Esophagus muscularis mucosa (tissue), 4 donors: ENCODE measurements at regions not wholly inside any gene's neighbourhood (a gene's known extent, or its start where the extent isn't known, plus 50 kb on each side); places are given as distances from the start of the nearest gene placed in this dataset.
A peak's percentile ranks its signal among the peaks of the same experiment; 100 is the strongest.

Source experiments
- DNase-seq: peaks from one replicate; pipeline ENCODE4 v3.0.0-alpha.2; 2017; ENCODE audit errors: extremely low spot score
- H3K27ac ChIP-seq, 4 donors: fragments of 200-600 bp; sonication (generic); replicated peaks in 1 of 4; 1 replicate in 3 of 4; 2 replicates in 1 of 4; pipeline ENCODE4 v1.5.1; 2016 to 2019; ENCODE audit warnings: mild to moderate bottlenecking in 1 of 4
- H3K27me3 ChIP-seq, 4 donors: fragments of 200-600 bp; sonication (generic); one replicate each; pipeline versions ENCODE4 v1.5.1 to v1.6.0; 2016 to 2019
- H3K36me3 ChIP-seq, 4 donors: fragments of 200-600 bp; sonication (generic); one replicate each; pipeline ENCODE4 v1.5.1; 2016 to 2019
- H3K4me1 ChIP-seq, 4 donors: fragments of 200-600 bp; sonication (generic); one replicate each; pipeline ENCODE4 v1.5.1; 2016 to 2019
- H3K4me3 ChIP-seq, 4 donors: fragments of 200-600 bp; sonication (generic); 1 replicate in 2 of 4; 2 replicates in 2 of 4; pipeline ENCODE4 v1.5.1; 2016 to 2019; ENCODE audit warnings: mild to moderate bottlenecking in 4 of 4, moderate library complexity in 1 of 4
- H3K9me3 ChIP-seq, 4 donors: fragments of 200-600 bp; sonication (generic); 1 replicate in 3 of 4; 2 replicates in 1 of 4; pipeline ENCODE4 v1.5.1; 2016 to 2019
- CTCF ChIP-seq, 3 experiments: fragments of 200-600 bp in 2 of 3; fragments of 450-650 bp in 1 of 3; sonication (generic) in 2 of 3; IDR thresholded peaks; one replicate each; pipeline ENCODE4 v1.5.1; 2017 to 2019; ENCODE audit warnings: antibody characterized with exemption in 3 of 3, mild to moderate bottlenecking in 2 of 3, moderate library complexity in 1 of 3
- EP300 ChIP-seq: sonication (generic); formaldehyde crosslinking; IDR thresholded peaks from one replicate; pipeline ENCODE4 v1.6.1; 2017; ENCODE audit warnings: antibody characterized with exemption
- POLR2A ChIP-seq: fragments of 450-650 bp; IDR thresholded peaks from one replicate; pipeline ENCODE4 v1.6.1; 2017; ENCODE audit warnings: antibody characterized with exemption, moderate library complexity, mild to moderate bottlenecking, low read depth
- POLR2AphosphoS5 ChIP-seq, 2 donors: sonication (generic); formaldehyde crosslinking; IDR thresholded peaks; one replicate each; pipeline ENCODE4 v1.6.1; 2017; ENCODE audit warnings: antibody characterized with exemption in 2 of 2
- WGBS: methylation state at CpG from one replicate; pipeline ENCODE4 v1.1.5; 2018; 5-methylcytosine and 5-hydroxymethylcytosine counted together
- intact Hi-C: fragments of 100-400 bp; cut with DNase I; formaldehyde crosslinking; loops from one replicate; pipeline ENCODE4 v1.15.1; 2023

- intact Hi-C loops, result no loop called here
These were observed 443.0 kb upstream of the SLC39A10 start for GRCh38 chr2:195214072-195214471.

GRCh38 chr2:195212586-195212985 lies 444.4 kb upstream of the SLC39A10 start:
- Histone ChIP-seq H3K27me3 (no peaks in the 10 kb centered on the region), H3K27ac (no peak overlapping the region), H3K4me1 (peaks cover 0 to 10% (median 2%) of the 10 kb centered on the region in 4 donors), H3K9me3 (peaks cover 0 to 4% (median 0%) of the 10 kb centered on the region in 4 donors), H3K4me3 (peak overlapping the region in 2 of 4 donors; percentile 9 to 14), H3K36me3 (no peaks in the 10 kb centered on the region)
- 17% methylated on average over 3 of the region's 3 CpGs for WGBS
- intact Hi-C loops, result no loop called here
- no peak for DNase-seq
- no peak for TF ChIP-seq POLR2A
- no peak for TF ChIP-seq POLR2AphosphoS5 (IDR thresholded peaks at IDR 0.05)
- no peak for TF ChIP-seq CTCF (IDR thresholded peaks at IDR 0.05)
- no peak for TF ChIP-seq EP300

More at GRCh38 chr2:195214072-195214471, 443.0 kb upstream of the SLC39A10 start:
- Histone ChIP-seq H3K9me3 (no peaks in the 10 kb centered on the region), H3K27me3 (no peaks in the 10 kb centered on the region), H3K4me3 (no peak overlapping the region), H3K4me1 (peaks cover 0 to 10% (median 2%) of the 10 kb centered on the region in 4 donors), H3K27ac (no peak overlapping the region), H3K36me3 (no peaks in the 10 kb centered on the region)
- DNase-seq, result no peak
- TF ChIP-seq EP300 (no peak), POLR2AphosphoS5 (IDR thresholded peaks at IDR 0.05) (no peak), POLR2A (no peak), CTCF (IDR thresholded peaks at IDR 0.05) (no peak)
- 87% methylated on average over 5 of the region's 5 CpGs for WGBS

GRCh38 chr2:195202163-195202845 lies 454.7 kb upstream of the SLC39A10 start:
- H3K9me3 ChIP-seq, result no peaks in the 10 kb centered on the region
- no peak overlapping the region for H3K27ac ChIP-seq
- intact Hi-C loops, result no loop called here
- no peak for DNase-seq
- H3K36me3 ChIP-seq, result no peaks in the 10 kb centered on the region
- H3K4me3 ChIP-seq, result no peak overlapping the region
- TF ChIP-seq EP300 (no peak), CTCF (IDR thresholded peaks at IDR 0.05) (no peak), POLR2AphosphoS5 (IDR thresholded peaks at IDR 0.05) (no peak), POLR2A (no peak)
- H3K4me1 ChIP-seq, result no peaks in the 10 kb centered on the region
- WGBS, result 58% methylated on average over 2 of the region's 2 CpGs
- no peaks in the 10 kb centered on the region for H3K27me3 ChIP-seq

- Histone ChIP-seq H3K9me3 (no peaks in the 10 kb centered on the region), H3K4me1 (no peaks in the 10 kb centered on the region), H3K36me3 (no peaks in the 10 kb centered on the region), H3K4me3 (no peak overlapping the region), H3K27me3 (no peaks in the 10 kb centered on the region), H3K27ac (no peak overlapping the region)
- intact Hi-C loops, result no loop called here
- no peak for DNase-seq
- TF ChIP-seq CTCF (IDR thresholded peaks at IDR 0.05) (no peak), POLR2AphosphoS5 (IDR thresholded peaks at IDR 0.05) (no peak), POLR2A (no peak), EP300 (no peak)
These were observed 457.2 kb upstream of the SLC39A10 start for GRCh38 chr2:195199864-195200263.
